Gastrocnemius medialis (tissue), 4 donors: ENCODE measurements at regions not wholly inside any gene's neighbourhood (a gene's known extent, or its start where the extent isn't known, plus 50 kb on each side); places are given as distances from the start of the nearest gene placed in this dataset.

Experiments used
- ATAC-seq, 2 donors: fragments of 150-250 bp; one replicate each; pipeline ENCODE4 v1.9.1; 2016
- DNase-seq, 2 donors: peaks; one replicate each; pipeline ENCODE4 v3.0.0-alpha.2; 2019
- H3K27ac ChIP-seq, 4 donors: fragments of 200-600 bp; sonication (generic); 1 replicate in 1 of 4; 2 replicates in 3 of 4; pipeline ENCODE4 v1.5.1; 2016 to 2018; ENCODE audit warnings: mild to moderate bottlenecking in 2 of 4, moderate library complexity in 1 of 4
- H3K27me3 ChIP-seq, 3 donors: fragments of 200-600 bp; sonication (generic) in 2 of 3; 1 replicate in 1 of 3; 2 replicates in 2 of 3; pipeline versions ENCODE4 v1.5.1 to v1.6.0; 2016 to 2019; ENCODE audit warnings: mild to moderate bottlenecking in 1 of 3, moderate library complexity in 1 of 3
- H3K36me3 ChIP-seq, 2 donors: fragments of 200-600 bp; sonication (generic) in 1 of 2; one replicate each; pipeline ENCODE4 v1.5.1; 2017 to 2018
- H3K4me1 ChIP-seq, 2 donors: fragments of 200-600 bp; sonication (generic) in 1 of 2; one replicate each; pipeline ENCODE4 v1.5.1; 2016 to 2017; ENCODE audit warnings: mild to moderate bottlenecking in 2 of 2
- H3K4me3 ChIP-seq, 4 donors: fragments of 200-600 bp; sonication (generic) in 3 of 4; 1 replicate in 1 of 4; 2 replicates in 3 of 4; pipeline ENCODE4 v1.5.1; 2016 to 2019; ENCODE audit warnings: mild to moderate bottlenecking in 2 of 4
- H3K9me3 ChIP-seq, 3 donors: fragments of 200-600 bp; sonication (generic) in 2 of 3; 1 replicate in 1 of 3; 2 replicates in 2 of 3; pipeline ENCODE4 v1.5.1; 2016 to 2019
- CTCF ChIP-seq, 5 experiments: fragments of 450-650 bp in 3 of 5; fragments of 200-600 bp in 2 of 5; sonication (generic) in 2 of 5; IDR thresholded peaks in 4 of 5; conservative IDR thresholded peaks in 1 of 5; 1 replicate in 4 of 5; 2 replicates in 1 of 5; pipeline ENCODE4 v1.5.1; 2016 to 2019; ENCODE audit warnings: antibody characterized with exemption in 5 of 5, mild to moderate bottlenecking in 3 of 5, moderate library complexity in 3 of 5
- POLR2A ChIP-seq, 2 donors: fragments of 450-650 bp; IDR thresholded peaks; one replicate each; pipeline ENCODE4 v1.6.1; 2017; ENCODE audit warnings: antibody characterized with exemption in 2 of 2, mild to moderate bottlenecking in 2 of 2, moderate library complexity in 2 of 2
- in situ Hi-C, 4 donors: fragments of 200-750 bp; cut with MboI; loops; one replicate each; pipeline versions ENCODE4 v1.15.0 to v1.8.0; 2017; ENCODE audit warnings: low sequenced_read_pairs in 4 of 4
- intact Hi-C: fragments of 100-400 bp; cut with DNase I; formaldehyde crosslinking; loops from one replicate; pipeline ENCODE4 v1.15.1; 2023; ENCODE audit warnings: low total_unique reads

- TF ChIP-seq CTCF (IDR thresholded peaks at IDR 0.05 in 4 of 5, conservative IDR thresholded peaks at IDR 0.05 in 1 of 5): no peak
- no peak for TF ChIP-seq POLR2A (IDR thresholded peaks at IDR 0.05)
- H3K27ac ChIP-seq: no peak overlapping the region
- no peaks in the 10 kb centered on the region for H3K4me1 ChIP-seq
- no peak for ATAC-seq
- H3K27me3 ChIP-seq: no peaks in the 10 kb centered on the region
- intact Hi-C loops (no loop called here), in situ Hi-C loops (no loop called here)
- no peaks in the 10 kb centered on the region for H3K36me3 ChIP-seq
- no peak overlapping the region for H3K4me3 ChIP-seq
- no peaks in the 10 kb centered on the region for H3K9me3 ChIP-seq
- DNase-seq: no peak
Observed at GRCh38 chr18:53754154-53754553, 470.3 kb downstream of the MBD2 start.

GRCh38 chr18:53753601-53754000 lies 470.9 kb downstream of the MBD2 start:
- Histone ChIP-seq H3K4me1 (no peaks in the 10 kb centered on the region), H3K27me3 (no peaks in the 10 kb centered on the region), H3K9me3 (no peaks in the 10 kb centered on the region), H3K27ac (no peak overlapping the region), H3K4me3 (no peak overlapping the region), H3K36me3 (no peaks in the 10 kb centered on the region)
- no peak for ATAC-seq
- no peak for TF ChIP-seq CTCF (IDR thresholded peaks at IDR 0.05 in 4 of 5, conservative IDR thresholded peaks at IDR 0.05 in 1 of 5)
- TF ChIP-seq POLR2A (IDR thresholded peaks at IDR 0.05): no peak
- intact Hi-C loops (no loop called here), in situ Hi-C loops (no loop called here)
- DNase-seq: no peak

GRCh38 chr18:53752781-53753367 lies 471.6 kb downstream of the MBD2 start:
- Histone ChIP-seq H3K36me3 (no peaks in the 10 kb centered on the region), H3K27me3 (no peaks in the 10 kb centered on the region), H3K9me3 (no peaks in the 10 kb centered on the region), H3K4me3 (no peak overlapping the region), H3K27ac (no peak overlapping the region), H3K4me1 (no peaks in the 10 kb centered on the region)
- in situ Hi-C loops (no loop called here), intact Hi-C loops (no loop called here)
- TF ChIP-seq CTCF (IDR thresholded peaks at IDR 0.05 in 4 of 5, conservative IDR thresholded peaks at IDR 0.05 in 1 of 5): no peak
- TF ChIP-seq POLR2A (IDR thresholded peaks at IDR 0.05): no peak
- DNase-seq (no peak), ATAC-seq (no peak)

- TF ChIP-seq POLR2A (IDR thresholded peaks at IDR 0.05): no peak
- no peak for TF ChIP-seq CTCF (IDR thresholded peaks at IDR 0.05 in 4 of 5, conservative IDR thresholded peaks at IDR 0.05 in 1 of 5)
- Histone ChIP-seq H3K27ac (no peak overlapping the region), H3K4me3 (no peak overlapping the region), H3K9me3 (no peaks in the 10 kb centered on the region), H3K36me3 (no peaks in the 10 kb centered on the region), H3K4me1 (no peaks in the 10 kb centered on the region), H3K27me3 (no peaks in the 10 kb centered on the region)
- in situ Hi-C loops (no loop called here), intact Hi-C loops (no loop called here)
- ATAC-seq: no peak
- DNase-seq: no peak
Observed at GRCh38 chr18:53749766-53750165, 474.7 kb downstream of the MBD2 start.

- Histone ChIP-seq H3K4me3 (no peak overlapping the region), H3K9me3 (no peaks in the 10 kb centered on the region), H3K36me3 (no peaks in the 10 kb centered on the region), H3K27ac (no peak overlapping the region), H3K4me1 (no peaks in the 10 kb centered on the region), H3K27me3 (no peaks in the 10 kb centered on the region)
- intact Hi-C loops (no loop called here), in situ Hi-C loops (no loop called here)
- TF ChIP-seq CTCF (IDR thresholded peaks at IDR 0.05 in 4 of 5, conservative IDR thresholded peaks at IDR 0.05 in 1 of 5) (no peak), POLR2A (IDR thresholded peaks at IDR 0.05) (no peak)
- ATAC-seq (no peak), DNase-seq (no peak)
Observed at GRCh38 chr18:53747663-53748160, 476.8 kb downstream of the MBD2 start.
